ENCODE measurements at regions not wholly inside any gene's neighbourhood (a gene's known extent, or its start where the extent isn't known, plus 50 kb on each side); places are given as distances from the start of the nearest gene placed in this dataset.

DNA sequence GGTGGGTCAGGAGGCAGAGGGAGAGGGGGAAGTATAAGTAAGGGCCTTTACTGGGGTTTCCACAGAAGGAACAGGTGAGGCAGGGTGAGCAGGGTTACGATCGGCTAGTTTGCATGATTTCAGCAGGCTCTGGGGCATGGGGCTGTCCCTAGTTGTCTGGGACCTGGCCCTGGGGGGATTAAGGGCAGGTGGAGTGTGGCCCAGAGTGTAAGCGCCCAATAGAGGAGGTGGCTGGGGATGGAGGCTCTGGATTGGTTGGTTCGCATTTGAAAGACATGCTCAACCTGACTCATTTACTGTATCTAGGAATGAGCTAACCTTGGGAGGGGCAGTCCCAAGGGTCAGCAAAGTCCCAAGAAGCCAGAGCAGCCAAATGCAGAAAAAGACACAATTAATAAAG, 230.3 kb downstream of the MAP2K4 start:
- H3K4me3 ChIP-seq (ENCODE audit: low read depth, low read length): no peak overlapping the region
- FAIRE-seq: no peak
- no peaks in the 10 kb centered on the region for H3K36me3 ChIP-seq (ENCODE audit: control insufficient read depth, insufficient read depth, low read length)
- H3K27me3 ChIP-seq (ENCODE audit: control insufficient read depth, insufficient read depth, low read length): no peaks in the 10 kb centered on the region
- TF ChIP-seq CTCF (IDR thresholded peaks at IDR 0.05; ENCODE audit: insufficient read depth, low read length, severe bottlenecking): no peak
- no peak for DNase-seq (ENCODE audit: low read depth)

DNA sequence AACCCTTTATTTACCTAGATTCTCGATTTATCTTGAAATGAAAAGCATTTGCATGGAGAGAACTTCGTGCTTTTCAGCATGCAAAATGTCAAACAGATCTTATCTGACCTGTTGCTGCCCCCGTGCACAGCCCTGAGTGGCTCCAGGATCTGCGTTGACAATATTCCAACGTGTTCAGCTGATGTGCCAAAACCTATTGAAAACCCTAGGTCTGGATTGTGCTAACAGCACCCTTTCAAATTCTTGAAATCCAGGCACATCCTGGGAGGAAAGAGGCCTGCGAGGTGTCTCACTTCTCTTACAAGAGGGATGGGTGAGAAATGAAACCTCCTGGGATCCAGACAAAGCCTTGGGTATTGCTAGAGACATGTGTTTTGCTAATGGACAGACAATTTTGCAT, 231.8 kb downstream of the MAP2K4 start:
- TF ChIP-seq CTCF (IDR thresholded peaks at IDR 0.05; ENCODE audit: insufficient read depth, low read length, severe bottlenecking): no peak
- Histone ChIP-seq H3K4me3 (ENCODE audit: low read depth, low read length) (no peak overlapping the region), H3K36me3 (ENCODE audit: control insufficient read depth, insufficient read depth, low read length) (no peaks in the 10 kb centered on the region), H3K27me3 (ENCODE audit: control insufficient read depth, insufficient read depth, low read length) (no peaks in the 10 kb centered on the region)
- FAIRE-seq (no peak), DNase-seq (ENCODE audit: low read depth) (no peak)

DNA sequence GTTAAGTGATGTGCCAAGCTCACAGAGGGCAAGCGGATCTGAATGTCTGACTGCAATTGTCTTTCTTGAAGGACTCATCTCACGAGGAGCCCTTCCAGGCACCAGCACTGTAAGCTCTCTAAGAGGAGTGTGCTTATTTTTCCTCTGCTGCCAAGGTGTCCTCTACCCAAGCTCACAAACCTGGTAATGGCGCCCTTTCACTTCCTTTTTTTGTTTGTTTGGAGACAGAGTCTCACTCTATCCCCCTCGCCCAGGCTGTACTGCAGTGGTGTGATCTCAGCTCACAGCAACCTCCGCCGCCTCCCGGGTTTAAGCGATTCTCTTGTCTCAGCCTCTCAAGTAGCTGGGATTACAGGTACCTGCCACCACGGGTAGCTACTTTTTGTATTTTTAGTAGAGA, 233.8 kb downstream of the MAP2K4 start:
- TF ChIP-seq CTCF (IDR thresholded peaks at IDR 0.05; ENCODE audit: insufficient read depth, low read length, severe bottlenecking): no peak
- DNase-seq (ENCODE audit: low read depth) (no peak), FAIRE-seq (no peak)
- Histone ChIP-seq H3K4me3 (ENCODE audit: low read depth, low read length) (no peak overlapping the region), H3K27me3 (ENCODE audit: control insufficient read depth, insufficient read depth, low read length) (no peaks in the 10 kb centered on the region), H3K36me3 (ENCODE audit: control insufficient read depth, insufficient read depth, low read length) (no peaks in the 10 kb centered on the region)

- peak; percentile 59 for TF ChIP-seq CTCF (IDR thresholded peaks at IDR 0.05; ENCODE audit: insufficient read depth, low read length, severe bottlenecking)
- Histone ChIP-seq H3K4me3 (ENCODE audit: low read depth, low read length) (no peak overlapping the region), H3K36me3 (ENCODE audit: control insufficient read depth, insufficient read depth, low read length) (no peaks in the 10 kb centered on the region), H3K27me3 (ENCODE audit: control insufficient read depth, insufficient read depth, low read length) (no peaks in the 10 kb centered on the region)
- FAIRE-seq (no peak), DNase-seq (ENCODE audit: low read depth) (peak; percentile 49)
Observed at GRCh38 chr17:12256380-12256995, 235.8 kb downstream of the MAP2K4 start.

DNA sequence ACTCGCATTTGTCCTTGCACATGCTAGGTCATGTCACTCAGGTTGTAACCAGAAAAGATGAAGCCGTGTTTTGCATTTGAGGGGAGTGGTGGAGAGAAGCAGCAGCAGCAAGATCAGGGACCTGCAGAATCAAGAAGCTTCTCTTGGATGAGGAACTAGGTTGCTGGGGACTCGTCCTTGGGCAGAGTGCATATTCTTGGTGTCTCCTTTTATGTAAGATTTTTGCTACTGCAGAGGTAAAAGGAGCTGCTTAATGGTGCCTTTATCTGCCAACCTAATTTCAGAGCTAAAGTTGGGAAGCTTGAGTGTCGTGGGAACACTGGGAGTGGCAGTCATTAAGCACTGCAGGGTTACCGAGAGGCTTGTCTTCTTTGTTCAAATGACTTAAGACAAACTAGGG, 236.5 kb downstream of the MAP2K4 start:
- no peaks in the 10 kb centered on the region for H3K36me3 ChIP-seq (ENCODE audit: control insufficient read depth, insufficient read depth, low read length)
- TF ChIP-seq CTCF (IDR thresholded peaks at IDR 0.05; ENCODE audit: insufficient read depth, low read length, severe bottlenecking): no peak
- FAIRE-seq: no peak
- DNase-seq (ENCODE audit: low read depth): no peak
- no peaks in the 10 kb centered on the region for H3K27me3 ChIP-seq (ENCODE audit: control insufficient read depth, insufficient read depth, low read length)
- H3K4me3 ChIP-seq (ENCODE audit: low read depth, low read length): no peak overlapping the region

DNA sequence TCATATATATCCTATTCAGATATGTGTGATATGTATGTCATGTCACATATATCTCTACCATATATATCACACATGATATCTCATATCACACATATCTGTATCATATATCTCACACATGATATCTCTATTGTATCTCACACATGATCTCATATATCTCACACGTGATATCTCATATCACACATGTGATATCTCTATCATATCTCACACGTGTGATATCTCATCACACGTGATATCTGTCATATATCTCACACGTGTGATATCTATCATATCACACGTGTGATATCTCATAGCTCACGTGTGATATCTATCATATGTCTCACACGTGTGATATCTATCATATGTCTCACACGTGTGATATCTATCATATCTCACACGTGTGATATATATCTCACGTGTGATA, 240.7 kb downstream of the MAP2K4 start:
- no peak for FAIRE-seq
- TF ChIP-seq CTCF (IDR thresholded peaks at IDR 0.05; ENCODE audit: insufficient read depth, low read length, severe bottlenecking): no peak

More for the DNA sequence above, 240.7 kb downstream of the MAP2K4 start:
- no peak overlapping the region for H3K4me3 ChIP-seq (ENCODE audit: low read depth, low read length)
- H3K27me3 ChIP-seq (ENCODE audit: control insufficient read depth, insufficient read depth, low read length): no peaks in the 10 kb centered on the region
- DNase-seq (ENCODE audit: low read depth): no peak
- no peaks in the 10 kb centered on the region for H3K36me3 ChIP-seq (ENCODE audit: control insufficient read depth, insufficient read depth, low read length)
